Esophagus squamous epithelium (tissue), 4 donors: ENCODE measurements at regions not wholly inside any gene's neighbourhood (a gene's known extent, or its start where the extent isn't known, plus 50 kb on each side); places are given as distances from the start of the nearest gene placed in this dataset.

ENCODE experiments used
- CTCF ChIP-seq, 6 experiments: fragments of 450-650 bp in 4 of 6; fragments of 200-600 bp in 2 of 6; sonication (generic) in 2 of 6; IDR thresholded peaks; one replicate each; pipeline ENCODE4 v1.5.1; 2016 to 2019; ENCODE audit warnings: antibody characterized with exemption in 6 of 6, mild to moderate bottlenecking in 4 of 6, moderate library complexity in 4 of 6
- POLR2A ChIP-seq, 4 donors: fragments of 450-650 bp; IDR thresholded peaks; one replicate each; pipeline ENCODE4 v1.6.1; 2017; ENCODE audit warnings: antibody characterized with exemption in 4 of 4, mild to moderate bottlenecking in 4 of 4, moderate library complexity in 3 of 4

- TF ChIP-seq POLR2A (IDR thresholded peaks at IDR 0.05) = no peak
- TF ChIP-seq CTCF (IDR thresholded peaks at IDR 0.05) = no peak
These were observed 117.3 kb upstream of the FAM20A start for GRCh38 chr17:68718465-68718864.
